NOMO-1 (cell line): ENCODE measurements at regions not wholly inside any gene's neighbourhood (a gene's known extent, or its start where the extent isn't known, plus 50 kb on each side); places are given as distances from the start of the nearest gene placed in this dataset.
"Not testable (repeated sequence)": the region's sequence is repeated elsewhere in the genome, so short reads cannot be mapped to it uniquely, and the experiment has no call there.

Source experiments
- DNase-seq, 2 experiments: peaks; one replicate each; lab custom pipeline; 2025; ENCODE audit not compliant: unreplicated experiment in 2 of 2; lab: John Stamatoyannopoulos, UW

DNA sequence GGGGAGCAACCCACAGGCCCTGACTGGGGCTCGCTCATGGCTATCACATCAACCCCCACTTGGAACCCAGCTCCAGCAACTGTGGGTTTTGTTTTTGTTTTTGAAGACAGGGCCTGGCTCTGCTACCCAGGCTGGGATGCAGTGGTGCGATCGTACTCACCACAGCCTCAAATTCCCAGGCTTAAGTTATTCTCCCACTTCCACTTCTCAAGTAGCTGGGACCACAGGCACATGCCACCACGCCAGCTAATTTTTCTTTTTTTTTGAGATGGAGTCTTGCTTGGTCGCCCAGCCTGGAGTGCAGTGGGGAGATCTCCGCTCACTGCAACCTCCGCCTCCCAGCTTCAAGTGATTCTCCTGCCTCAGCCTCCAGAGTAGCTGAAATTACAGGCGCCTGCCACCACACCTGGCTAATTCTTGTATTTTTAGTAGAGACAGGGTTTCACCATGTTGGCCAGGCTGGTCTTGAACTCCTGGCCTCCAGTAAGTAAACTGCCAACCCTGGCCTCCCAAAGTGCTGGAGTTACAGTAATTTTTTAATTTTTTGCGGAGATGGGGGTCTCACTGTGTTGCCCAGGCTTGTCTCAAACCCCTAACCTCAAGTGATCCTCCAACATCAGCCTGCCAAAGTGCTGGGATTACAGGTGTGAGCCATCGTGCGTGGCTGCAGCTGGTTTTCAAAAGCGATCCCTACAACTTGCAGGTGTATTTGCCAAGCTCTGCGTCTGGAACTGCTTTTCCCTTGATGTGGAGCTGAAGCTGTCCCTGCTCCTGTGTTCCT, 228.7 kb downstream of the SKIDA1 start:
- no peak for DNase-seq

DNA sequence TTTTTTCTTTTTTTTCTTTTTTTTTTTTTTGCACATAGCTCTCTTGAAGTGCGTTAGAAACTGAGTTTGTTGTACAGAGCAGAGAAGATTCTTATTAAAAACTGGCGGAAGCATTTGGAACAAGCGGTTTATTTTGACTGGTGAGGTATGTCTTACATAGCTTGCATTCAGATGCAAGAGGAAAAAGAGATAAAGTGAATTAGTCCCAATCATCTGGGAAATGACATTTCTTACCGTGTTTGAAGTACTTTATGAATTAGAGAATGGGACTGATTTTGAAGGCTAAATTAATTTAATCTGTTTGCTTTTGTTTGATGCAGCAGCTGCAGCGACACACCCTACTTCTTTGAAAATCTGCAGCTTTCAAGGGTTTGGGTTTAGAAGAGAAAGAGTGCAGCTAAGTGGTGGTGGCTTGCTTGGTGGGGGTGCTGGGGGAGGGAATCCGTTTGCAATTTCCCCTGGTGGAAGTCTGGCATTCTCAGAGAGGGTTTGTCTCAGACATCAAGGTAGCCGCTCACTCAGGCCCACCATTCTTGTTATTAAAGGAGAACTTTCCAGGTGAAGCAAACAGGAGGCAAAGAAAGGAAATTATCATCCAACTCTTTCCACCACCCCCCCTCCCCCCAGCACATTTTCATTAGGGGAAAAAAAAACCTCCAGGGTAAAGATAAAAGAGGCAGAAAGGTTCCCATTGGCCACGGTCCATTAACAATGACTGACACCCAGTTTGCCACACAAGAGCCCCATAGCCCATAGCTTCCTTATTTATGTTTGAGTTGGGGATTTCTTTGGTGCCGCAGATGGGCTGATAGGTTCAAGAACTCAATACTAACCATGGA, 231.7 kb downstream of the SKIDA1 start:
- DNase-seq: no peak

DNA sequence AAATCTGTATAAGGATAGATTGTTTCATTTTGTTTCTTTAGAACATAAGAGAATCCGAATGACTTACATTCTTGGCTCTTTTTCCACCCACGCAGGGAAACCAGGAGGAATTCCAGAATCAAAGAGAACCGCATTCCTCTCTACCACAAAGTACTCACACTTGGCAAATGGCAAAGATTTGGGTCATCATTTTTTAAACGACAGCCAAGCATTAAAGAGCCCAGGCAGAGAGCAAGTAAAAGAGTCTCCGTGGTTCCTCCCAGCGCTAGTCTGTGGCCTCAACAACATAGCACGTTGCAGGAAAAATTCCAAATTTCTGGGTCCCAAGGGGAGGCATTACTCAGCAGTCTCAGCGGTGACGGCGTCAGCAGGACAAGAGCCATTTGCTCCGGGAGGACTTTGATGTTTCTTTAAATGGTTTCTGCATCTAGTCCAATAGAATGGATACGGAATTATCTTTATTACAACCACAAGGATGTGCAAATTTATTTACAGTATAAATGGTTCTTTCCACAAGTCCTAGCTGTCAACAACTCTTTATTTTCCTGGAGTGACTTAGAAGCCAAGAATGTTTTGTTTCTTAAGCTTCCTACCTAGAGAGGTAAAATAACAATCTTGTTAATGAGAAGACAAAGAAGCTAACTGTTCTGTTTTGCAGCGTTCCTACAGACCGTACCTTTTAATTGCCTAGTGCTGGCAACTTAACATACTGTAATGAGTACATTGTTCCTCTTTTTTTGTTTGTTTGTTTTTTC, 232.5 kb downstream of the SKIDA1 start:
- peak; percentile 10 to 47 for DNase-seq

DNA sequence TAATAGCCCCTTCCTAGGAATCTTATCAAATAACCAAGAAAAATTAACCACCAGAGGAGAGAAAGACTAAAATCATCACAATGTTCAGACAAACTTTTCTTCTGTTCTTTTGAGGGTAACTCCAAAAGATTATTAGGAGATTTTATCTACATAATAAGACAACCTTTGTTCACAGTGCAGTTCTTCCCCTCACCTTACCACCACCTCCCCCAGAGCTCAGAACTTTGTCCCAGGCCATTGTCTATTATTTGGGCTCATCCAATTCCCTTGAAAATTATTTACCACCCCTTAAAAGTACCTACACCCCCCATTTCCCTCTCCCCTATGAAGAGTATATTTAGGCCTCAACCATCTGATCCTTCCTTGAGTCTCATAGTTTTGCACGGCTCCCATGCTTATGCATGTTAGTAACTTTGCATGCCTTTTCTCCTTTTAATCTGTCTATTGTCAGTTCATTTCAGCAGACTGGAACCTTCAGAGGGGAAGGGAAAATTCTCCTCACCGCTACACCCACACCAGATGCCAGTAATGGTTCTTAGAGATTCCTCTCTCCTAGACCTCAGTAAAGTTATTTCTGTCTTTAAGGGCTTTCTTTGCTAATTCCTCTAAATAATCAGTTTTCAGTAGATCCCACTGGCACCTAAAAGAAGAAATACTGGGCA, 234.9 kb downstream of the SKIDA1 start:
- no peak for DNase-seq

DNA sequence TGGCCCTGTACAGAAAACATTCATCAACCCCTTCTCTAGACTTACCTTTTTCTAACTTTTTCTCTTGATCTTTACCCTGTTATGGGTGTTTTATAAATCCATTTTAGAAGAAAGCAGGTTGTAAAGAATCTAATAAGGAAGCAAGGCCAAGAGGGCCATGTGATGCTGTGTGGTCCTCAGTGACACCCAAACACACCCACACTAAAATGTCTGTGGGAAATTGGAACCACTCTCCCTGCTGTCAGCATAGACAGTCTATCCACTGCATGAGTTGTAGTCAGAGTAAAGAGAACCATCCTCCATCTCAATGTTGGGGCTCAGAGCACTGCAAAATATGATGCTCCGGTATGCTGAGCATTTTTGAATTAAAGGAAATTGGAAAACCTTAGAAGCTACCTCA, 235.5 kb downstream of the SKIDA1 start:
- DNase-seq: no peak

DNA sequence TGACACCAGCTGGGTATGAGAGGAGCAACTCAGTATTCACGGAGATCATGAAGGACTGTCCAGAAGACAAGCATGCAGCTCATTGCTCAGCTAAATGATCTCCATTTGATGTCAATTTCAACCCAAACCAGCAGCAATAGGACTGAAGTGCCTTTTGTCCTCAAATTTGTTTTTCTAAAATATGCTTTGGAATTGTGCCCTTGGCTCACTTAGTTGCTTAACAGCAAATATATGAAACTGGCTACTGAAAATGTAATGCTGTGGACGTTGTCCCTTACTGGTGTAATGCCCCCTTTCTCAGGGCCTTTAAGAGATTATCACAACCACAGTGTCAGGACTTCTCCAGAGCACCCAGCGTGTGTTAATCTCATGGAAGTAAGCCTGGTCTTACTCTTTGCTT, 236.2 kb downstream of the SKIDA1 start:
- DNase-seq: no peak

DNA sequence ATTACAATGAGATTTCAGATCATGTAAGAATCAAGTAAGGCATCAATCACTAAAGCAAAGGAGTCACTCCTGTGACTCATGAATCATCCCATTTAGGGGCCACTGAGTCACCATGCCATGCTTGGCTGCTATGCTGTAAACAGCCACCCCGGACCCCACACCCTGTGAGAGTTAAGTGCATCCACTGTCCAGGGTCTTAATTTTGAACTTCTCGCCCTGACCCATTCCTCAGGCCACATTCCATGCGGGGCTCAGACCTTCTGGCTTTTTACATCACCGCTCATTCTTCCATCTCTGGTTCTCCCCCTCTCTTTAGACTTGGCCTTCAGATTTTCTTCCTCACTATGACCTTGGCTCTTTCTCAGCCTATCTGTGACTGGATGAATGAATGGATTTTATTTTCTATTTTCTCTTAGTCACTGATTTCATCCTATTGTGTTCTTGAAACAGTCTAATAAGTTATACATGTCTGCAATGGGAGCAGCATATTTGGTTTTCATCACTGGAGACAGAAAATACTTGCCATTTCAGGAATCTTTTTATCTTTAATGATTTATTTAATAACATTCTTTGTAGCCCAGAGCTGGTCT, 239.6 kb downstream of the SKIDA1 start:
- no peak for DNase-seq

DNA sequence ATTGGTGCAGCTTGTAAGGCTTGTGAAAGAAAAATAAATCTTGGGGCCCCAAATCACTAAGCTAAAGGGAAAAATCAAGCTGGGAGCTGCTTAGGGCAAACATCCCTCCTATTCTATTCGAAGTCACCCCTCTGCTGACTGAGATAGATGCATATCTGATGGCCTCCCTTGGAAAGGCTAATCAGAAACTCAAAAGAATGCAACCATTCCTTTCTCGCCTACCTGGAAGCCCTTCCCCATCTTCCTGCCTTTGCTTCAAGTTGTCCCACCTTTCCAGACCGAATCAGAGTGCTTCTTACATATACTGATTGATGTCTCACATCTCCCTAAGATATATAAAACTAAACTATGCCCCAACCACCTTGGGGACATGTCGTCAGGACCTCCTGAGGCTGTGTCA, 240.3 kb downstream of the SKIDA1 start:
- DNase-seq: no peak

DNA sequence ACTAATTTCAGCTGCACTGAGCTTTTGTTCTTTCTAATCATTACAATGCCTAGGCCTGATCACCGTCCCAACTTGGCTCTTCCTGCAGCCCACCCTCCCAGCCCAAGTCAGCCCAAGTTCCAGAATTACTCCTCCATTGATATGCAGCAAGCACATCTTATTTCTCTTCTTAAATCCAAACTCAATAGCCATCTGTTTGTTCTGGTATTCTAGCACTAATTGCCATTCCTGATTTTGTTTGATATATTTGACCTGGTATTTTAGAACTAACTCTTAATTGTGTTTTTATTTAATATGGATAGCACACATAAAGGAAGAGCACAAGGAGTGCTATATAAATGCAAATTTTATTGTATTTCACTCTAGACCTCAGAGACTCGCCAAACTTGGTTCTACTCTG, 241.2 kb downstream of the SKIDA1 start:
- no peak for DNase-seq

DNA sequence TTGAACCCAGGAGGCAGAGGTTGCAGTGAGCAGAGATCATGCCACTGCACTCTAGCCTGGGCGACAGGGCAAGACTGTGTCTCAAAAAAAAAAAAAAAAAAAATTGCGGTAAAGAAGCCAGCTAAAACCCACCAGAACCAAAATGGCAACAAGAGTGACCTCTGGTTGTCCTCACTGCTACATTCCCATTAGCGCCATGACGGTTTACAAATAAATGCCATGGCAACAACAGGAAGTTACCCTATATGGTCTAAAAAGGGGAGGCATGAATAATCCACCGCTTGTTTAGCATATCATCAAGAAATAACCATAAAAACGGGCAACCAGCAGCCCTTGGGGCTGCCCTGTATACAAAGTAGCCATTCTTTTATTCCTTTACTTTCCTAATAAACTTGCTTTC, 242.4 kb downstream of the SKIDA1 start:
- not testable (repeated sequence) for DNase-seq

DNA sequence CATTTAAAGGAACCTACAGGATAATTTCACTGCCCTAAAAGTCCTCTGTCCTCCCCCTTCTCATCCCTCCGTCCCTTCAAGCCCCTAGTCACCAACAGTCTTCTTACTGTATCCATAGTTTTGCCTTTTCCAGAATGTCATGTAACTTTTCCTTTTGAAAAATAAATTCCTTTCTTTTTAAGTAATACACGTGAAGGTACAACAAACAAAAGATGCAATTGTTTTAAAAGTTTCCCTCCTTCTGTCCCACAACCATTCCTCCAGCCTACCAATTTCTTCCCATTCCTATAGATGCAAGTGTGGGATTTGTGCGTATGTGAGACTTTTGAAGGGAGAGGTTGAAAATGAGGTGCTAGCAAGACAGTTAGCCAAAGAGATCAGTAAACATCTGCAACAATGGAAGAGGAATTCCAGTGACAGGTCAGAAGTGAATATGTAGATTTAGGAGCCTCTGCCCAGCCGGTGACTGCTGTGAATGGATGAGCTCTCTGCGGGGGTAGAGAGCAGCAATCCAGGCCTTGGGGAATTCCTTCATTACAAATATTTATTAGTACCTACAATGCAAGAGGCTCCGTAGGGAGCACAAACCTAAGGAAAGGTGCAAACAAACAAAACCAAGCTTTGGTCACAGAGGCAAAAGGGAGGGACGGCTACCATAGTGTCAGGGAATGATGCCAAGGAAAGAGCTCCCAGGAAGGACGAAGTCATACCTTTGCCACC, 243.6 kb downstream of the SKIDA1 start:
- DNase-seq: no peak

DNA sequence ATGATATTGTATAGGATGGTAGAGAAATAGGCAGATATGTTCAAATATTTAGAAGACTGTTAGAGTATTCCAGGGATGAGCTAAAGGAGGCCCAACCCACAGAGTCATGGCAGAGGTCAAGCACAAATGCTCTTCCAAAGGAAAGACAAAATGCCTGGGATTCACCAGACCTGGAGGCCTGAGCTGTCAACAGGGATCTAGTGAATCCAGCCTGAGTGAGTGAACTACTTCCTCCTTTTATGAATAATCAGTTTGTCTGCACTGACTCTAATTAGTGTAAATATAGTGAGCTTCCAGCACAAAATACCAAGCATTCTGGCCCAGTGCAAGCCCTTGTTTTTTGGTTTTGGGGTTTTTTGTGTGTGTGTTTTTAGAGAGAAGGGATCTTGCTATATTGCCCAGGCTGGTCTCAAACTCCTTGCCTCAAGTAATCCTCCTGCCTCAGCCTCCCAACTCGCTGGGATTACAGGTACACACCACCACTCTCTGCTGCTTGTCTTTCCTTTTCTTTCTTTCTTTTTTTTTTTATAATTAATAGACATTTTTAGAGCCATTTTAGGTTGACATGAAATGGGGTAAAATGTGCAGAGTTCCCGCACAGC, 244.4 kb downstream of the SKIDA1 start:
- DNase-seq: peak in 1 of 2 experiments; percentile 35

DNA sequence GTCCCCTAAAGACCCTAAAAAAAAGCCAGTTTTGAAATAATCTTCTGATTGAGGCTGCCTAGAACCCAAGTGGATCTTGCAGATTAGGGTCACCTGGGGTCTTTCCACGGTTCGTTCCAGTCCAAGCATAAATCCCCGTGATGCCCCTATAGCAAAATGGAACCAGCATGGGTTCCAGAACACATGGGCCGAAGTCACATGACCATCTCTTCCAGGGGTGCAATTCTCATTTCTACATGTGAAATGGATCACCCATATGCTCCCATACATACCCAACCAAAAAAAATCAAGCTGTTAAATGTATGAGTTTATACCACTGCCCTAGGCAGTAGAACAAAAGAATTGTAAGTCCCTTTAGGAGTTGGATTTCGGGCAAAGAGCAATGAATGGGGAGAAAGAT, 245.4 kb downstream of the SKIDA1 start:
- no peak for DNase-seq

DNA sequence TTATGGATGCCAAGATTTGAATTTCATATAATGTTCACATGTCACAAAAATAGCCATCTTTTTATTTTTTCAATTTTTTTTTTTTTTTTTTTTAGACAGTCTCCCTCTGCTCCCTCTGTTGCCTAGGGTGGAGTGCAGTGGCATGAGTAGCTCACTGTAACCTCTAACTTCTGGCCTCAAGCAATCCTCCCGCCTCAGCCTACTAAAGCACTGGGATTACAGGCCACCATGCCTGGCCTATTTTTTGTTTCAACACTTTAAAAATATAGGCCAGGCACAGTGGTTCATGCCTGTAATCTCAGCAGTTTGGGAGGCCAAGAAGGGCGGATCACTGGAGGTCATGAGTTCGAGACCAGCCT, 246.3 kb downstream of the SKIDA1 start:
- no peak for DNase-seq

DNA sequence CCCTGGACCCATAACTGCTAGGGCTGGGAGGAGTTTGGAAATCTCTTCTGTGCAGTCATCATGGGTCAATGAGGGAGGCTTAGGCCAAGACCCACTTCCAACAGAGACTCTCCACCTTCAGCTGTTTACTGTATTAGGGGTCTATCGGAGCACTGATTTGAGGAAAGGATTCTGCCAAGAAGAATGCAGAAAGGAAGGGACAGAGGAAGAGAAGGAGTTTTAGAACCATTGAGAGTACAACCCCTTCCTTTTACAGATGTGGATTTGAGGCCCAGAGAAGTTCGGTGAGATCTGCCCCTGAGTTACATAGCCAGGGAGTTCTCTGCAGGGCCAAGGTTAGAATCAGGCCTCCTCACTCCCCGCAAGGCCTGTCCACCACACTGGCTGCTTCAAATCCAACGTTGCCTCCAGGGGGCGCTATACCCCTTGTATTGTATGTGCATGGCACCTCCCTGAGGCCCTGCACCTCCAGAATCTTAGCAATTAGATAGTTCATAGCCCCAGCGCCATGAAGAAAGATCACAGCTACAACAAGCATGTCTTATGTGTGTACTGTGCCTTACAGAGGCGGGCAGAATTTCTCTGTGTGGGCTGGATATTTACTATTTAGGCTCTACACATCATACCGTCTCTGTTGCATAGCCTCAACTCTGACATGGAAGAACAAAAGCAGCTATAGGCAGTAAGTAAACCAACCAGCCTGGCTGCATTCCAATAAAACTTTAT, 246.8 kb downstream of the SKIDA1 start:
- DNase-seq: peak; percentile 90 to 91

DNA sequence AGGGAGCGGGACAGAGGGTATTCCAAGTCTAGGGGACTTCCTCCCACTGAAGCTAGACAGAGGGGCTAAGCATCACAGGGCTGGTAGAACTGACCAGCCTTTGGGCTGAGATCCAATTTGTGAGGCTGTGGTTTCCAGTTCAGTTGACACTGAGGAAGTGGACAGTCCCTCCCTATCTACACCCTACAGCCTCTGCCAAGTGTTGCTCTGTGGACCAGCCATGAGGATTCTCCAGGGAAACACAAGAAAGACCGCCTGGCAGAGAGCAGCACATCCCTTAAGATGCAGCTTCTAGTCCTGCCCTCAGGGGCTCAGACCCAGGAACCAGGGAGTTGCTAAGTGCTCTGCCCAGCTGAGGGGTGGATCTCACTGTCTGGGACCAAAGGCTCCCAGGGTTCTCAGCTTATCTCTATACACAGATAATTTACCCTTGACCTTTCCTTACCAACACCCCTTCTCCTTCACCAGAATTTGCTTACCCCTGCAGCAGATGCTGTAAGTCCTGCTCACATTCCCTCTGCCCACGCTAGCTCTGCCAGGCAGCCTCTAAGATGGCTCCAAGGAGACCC, 252.0 kb downstream of the SKIDA1 start:
- DNase-seq: no peak

DNA sequence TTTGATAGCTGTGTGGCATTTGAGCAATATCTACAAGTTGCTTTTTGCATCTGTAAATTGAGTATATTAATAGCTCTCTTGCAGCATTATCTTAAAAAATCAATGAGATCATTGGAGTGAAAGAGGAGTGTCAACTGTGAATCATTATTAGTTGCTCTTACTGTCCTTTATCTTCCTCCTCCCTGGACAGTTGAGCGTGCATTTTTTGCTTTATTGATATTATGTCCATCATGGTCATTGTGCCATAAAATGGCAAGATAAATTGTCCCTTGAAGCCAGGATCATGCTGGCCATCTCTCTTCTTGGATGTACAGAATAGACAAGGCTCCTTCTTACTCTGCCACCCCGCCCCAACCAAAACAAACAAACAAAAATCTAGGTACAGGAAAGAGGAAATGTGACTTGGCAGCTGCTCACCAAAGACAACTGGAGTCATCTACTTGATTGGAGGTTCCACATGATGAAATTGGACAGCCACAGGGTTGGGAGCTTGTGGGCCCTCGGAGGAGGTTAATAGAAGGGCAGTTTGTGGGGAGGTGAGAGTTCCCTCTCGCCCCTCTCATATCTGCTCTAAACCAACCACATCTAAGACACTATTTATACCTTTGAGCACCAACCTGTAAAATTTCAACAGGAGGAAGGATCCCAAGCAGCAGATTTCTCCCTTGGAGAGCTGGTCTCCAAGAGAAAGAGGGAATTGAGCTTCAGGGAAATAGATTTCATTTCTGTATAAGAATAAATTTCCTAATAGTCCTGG, 252.7 kb downstream of the SKIDA1 start:
- DNase-seq: peak; percentile 47 to 63

DNA sequence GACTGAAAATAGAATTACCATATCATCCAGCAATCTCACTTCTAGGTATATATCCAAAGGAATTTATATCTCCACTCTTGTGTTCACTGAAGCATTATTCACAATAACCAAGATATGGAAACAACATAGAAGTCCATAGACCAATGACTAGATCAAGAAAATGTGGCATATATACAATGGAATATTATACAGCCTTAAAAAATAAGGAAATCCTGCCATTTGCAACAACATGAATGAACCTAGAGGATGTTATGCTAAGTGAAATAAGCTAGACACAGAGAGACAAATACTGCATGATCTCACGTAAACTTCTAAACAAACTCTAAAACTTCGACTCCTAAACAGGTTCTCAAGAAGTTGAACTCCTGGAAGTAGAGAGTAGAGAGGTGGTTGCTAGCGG, 254.5 kb downstream of the SKIDA1 start:
- DNase-seq: no peak
